ENCODE measurements at regions not wholly inside any gene's neighbourhood (a gene's known extent, or its start where the extent isn't known, plus 50 kb on each side); places are given as distances from the start of the nearest gene placed in this dataset.

DNA sequence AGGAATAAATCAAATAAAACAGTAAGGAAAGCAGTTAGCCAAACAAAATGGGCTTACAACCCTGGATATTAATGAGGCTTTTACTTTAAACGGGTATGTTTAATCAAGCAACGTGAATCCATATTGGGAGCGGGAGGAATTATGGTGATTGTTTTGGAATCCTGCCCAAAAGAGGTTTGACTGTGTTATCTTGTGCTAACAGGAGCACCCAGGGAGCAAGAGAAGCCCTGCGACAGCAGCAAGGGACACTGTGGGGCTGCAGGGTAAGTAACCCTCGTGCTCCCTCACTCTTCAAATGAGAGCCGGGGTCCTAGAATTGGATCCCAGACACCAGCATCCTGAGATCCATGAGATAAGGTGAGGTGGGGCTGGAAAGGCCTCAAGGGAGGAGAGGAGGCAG, 72.6 kb upstream of the PGBD5 start:
- TF ChIP-seq, protein P1, sequence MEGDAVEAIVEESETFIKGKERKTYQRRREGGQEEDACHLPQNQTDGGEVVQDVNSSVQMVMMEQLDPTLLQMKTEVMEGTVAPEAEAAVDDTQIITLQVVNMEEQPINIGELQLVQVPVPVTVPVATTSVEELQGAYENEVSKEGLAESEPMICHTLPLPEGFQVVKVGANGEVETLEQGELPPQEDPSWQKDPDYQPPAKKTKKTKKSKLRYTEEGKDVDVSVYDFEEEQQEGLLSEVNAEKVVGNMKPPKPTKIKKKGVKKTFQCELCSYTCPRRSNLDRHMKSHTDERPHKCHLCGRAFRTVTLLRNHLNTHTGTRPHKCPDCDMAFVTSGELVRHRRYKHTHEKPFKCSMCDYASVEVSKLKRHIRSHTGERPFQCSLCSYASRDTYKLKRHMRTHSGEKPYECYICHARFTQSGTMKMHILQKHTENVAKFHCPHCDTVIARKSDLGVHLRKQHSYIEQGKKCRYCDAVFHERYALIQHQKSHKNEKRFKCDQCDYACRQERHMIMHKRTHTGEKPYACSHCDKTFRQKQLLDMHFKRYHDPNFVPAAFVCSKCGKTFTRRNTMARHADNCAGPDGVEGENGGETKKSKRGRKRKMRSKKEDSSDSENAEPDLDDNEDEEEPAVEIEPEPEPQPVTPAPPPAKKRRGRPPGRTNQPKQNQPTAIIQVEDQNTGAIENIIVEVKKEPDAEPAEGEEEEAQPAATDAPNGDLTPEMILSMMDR (IDR thresholded peaks at IDR 0.05; ENCODE audit: low read depth, low read length, missing control alignments), result no peak
- no peak overlapping the region for H3K4me3 ChIP-seq (replicated peaks; ENCODE audit: low read depth, low read length)
- DNase-seq (ENCODE audit: extremely low read depth, low read depth), result no peak

DNA sequence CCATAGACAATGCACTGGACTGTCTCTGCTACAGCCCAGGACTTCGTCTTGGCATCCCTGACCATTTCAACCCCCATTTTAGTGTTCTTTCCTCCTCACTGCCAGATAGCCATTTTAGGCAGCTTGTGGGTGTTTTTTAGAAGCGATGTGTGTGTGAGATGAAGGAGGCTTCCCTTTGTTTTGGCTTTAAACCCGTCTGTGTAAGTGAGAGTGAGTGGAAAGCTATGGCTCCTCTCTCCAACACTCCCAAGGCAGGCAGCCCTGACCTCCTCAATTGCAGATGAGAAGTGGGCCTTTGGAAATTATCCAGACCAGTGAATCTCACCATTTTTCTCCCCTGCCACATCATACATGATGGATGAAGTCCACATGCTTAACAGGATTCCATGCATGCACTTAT, 70.3 kb upstream of the PGBD5 start:
- H3K4me3 ChIP-seq (replicated peaks; ENCODE audit: low read depth, low read length), result no peak overlapping the region
- DNase-seq (ENCODE audit: extremely low read depth, low read depth), result no peak
- TF ChIP-seq, protein P1 (IDR thresholded peaks at IDR 0.05; ENCODE audit: low read depth, low read length, missing control alignments), result no peak

DNA sequence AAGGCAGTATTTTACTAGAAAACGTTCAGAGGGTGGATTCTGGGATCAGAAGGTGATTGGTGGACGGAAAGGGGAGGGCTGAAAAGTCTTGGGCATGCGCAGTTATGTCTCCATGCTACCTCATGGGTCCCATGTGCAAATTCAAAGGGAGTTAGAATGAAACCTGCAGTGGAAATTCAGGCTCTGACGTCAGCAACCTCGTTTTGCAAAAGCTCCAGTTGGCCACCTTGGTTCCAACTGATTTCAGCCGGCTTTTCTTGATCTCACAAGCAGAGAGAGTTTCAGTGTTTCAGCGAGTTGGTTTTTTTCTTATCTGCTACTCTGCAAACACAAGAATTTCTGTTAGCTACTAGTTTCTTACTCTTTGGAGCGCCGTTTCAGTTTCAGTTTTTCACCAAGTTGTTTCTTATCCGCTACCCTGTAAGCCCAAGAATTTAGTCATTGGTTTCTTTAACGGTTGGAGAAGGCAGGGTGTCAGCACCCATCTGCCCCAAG, 69.8 kb upstream of the PGBD5 start:
- no peak for DNase-seq (ENCODE audit: extremely low read depth, low read depth)
- no peak overlapping the region for H3K4me3 ChIP-seq (replicated peaks; ENCODE audit: low read depth, low read length)
- TF ChIP-seq, protein P1 (IDR thresholded peaks at IDR 0.05; ENCODE audit: low read depth, low read length, missing control alignments), result no peak

DNA sequence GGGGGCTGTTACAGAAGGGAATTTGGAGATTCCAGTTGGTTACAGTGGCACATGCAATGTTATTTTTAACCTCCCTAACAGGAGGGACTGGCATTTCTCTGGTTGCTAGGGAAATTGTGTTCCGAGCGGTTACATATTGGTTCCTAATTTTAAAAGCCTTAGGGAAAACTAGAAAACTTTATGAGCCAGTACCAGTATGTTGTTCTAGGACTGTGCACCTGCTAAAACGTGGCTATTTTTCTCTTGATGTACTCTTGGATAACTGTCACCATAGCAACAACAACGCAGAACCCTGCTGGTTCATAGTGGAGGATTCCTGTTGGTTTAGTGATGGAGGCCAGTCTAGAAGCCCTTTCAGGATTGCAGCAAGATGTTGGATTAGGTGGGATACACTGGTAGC, 68.9 kb upstream of the PGBD5 start:
- no peak overlapping the region for H3K4me3 ChIP-seq (replicated peaks; ENCODE audit: low read depth, low read length)
- DNase-seq (ENCODE audit: extremely low read depth, low read depth), result no peak
- TF ChIP-seq, protein P1 (IDR thresholded peaks at IDR 0.05; ENCODE audit: low read depth, low read length, missing control alignments), result no peak

DNA sequence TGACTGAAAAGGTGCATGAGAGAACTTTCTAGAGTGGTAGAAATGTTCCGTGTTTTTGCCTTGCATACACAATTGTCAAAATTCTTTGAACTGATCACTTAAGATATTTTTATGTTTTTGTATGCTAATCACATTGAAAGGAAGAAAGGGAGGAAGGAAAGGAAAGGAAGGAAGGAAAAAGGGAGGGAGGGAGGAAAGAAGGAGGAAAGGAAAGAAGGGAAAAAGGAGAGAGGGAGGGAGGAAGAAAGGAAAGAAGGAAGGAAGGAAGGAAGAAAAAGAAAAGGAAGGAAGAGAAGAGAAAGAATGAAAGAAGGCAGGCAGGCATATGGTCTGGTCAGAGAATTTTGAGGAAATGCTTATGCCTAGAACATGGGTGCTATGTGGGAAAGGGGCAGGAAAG, 68.4 kb upstream of the PGBD5 start:
- H3K4me3 ChIP-seq (replicated peaks; ENCODE audit: low read depth, low read length), result no peak overlapping the region
- TF ChIP-seq, protein P1 (IDR thresholded peaks at IDR 0.05; ENCODE audit: low read depth, low read length, missing control alignments), result no peak
- DNase-seq (ENCODE audit: extremely low read depth, low read depth), result no peak

DNA sequence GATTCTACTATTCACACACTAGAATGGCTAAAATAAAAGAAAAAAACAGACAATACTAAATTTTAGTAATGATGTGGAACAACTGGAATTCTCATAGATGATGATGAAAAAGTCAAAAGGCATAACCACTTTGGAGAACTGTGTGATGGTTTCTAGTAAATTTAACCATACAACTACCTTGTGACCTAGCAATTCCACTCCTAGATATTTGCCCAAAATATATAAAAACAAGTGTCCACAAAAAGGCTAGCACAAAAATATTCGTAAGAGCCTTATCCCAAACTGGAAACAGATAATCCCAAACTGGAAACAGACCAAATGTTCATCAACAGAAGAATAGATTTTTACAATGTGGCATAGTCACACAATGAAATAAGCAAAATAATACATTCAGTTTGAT, 67.9 kb upstream of the PGBD5 start:
- DNase-seq (ENCODE audit: extremely low read depth, low read depth), result no peak
- TF ChIP-seq, protein P1 (IDR thresholded peaks at IDR 0.05; ENCODE audit: low read depth, low read length, missing control alignments), result no peak

DNA sequence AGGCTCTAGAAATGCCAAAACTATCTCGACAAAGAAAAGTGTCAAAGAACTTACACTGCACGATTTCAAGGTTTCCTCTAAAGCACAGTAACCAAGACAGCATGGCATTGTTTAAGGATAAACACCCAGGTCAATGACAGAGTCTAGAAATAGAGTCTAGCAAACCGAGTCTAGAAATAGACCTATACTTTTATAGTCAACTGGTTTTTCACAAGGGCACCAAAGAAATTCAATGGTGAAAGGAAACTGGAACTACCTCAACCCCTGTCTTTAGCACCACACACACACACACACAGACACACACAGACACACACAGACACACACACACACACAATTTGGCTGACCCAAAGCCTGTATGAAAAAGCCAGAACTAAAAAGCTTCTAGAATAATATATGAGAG, 67.1 kb upstream of the PGBD5 start:
- TF ChIP-seq, protein P1 (IDR thresholded peaks at IDR 0.05; ENCODE audit: low read depth, low read length, missing control alignments), result no peak
- no peak overlapping the region for H3K4me3 ChIP-seq (replicated peaks; ENCODE audit: low read depth, low read length)
- no peak for DNase-seq (ENCODE audit: extremely low read depth, low read depth)

More for the DNA sequence above, 67.9 kb upstream of the PGBD5 start:
- H3K4me3 ChIP-seq (replicated peaks; ENCODE audit: low read depth, low read length), result no peak overlapping the region
